ENCODE measurements at regions not wholly inside any gene's neighbourhood (a gene's known extent, or its start where the extent isn't known, plus 50 kb on each side); places are given as distances from the start of the nearest gene placed in this dataset.
"Not testable (repeated sequence)": the region's sequence is repeated elsewhere in the genome, so short reads cannot be mapped to it uniquely, and the experiment has no call there.

DNA sequence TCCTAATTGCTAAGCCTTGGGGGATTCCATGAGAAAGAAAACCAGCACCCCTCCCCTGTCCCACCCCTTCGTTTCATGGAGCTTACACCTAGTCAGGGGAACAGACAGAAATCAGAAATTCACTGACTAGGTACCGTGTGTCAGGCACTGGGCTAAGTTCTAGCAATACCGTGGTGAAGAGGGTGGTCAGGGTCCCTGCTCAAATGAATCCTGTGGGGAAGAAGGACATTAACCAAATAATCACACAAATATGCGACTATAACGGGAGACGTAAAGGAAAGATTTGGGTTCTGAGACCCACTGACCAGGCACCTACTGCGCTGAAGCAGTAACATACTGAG, 65.1 kb upstream of the TOP1 start:
- DNase-seq (ENCODE audit: low spot score) = no peak
- in situ Hi-C loops (cut with MboI; ENCODE audit: low pct_unique_long_range_greater_than_20kb, low sequenced_read_pairs, unreplicated experiment) = no loop called here
- TF ChIP-seq CTCF (IDR thresholded peaks at IDR 0.05; ENCODE audit: extremely low read depth, insufficient read depth, missing control alignments) = no peak

DNA sequence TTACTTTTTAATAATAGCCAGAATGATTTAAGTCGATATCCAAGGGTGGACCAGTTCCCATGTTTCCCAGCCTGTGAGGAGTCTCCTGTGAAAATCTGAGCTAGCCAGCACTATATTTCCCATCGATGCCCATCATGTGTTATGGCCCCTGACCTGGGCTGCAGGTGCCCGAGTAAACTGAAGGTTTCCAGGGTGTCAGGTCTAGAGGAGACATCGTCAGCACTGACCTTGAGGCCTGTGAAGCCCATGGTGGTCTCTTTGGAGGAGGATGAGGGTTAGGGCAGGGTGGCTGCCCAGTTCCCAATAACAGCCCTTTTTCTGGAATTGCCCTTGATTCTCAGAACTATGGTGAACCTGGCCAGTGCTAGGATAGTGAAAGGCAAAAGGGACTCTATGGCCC, 63.0 kb upstream of the TOP1 start:
- no peak for TF ChIP-seq CTCF (IDR thresholded peaks at IDR 0.05; ENCODE audit: extremely low read depth, insufficient read depth, missing control alignments)
- in situ Hi-C loops (cut with MboI; ENCODE audit: low pct_unique_long_range_greater_than_20kb, low sequenced_read_pairs, unreplicated experiment) = no loop called here
- DNase-seq (ENCODE audit: low spot score) = no peak

GRCh38 chr20:40966103-40966502, 62.5 kb upstream of the TOP1 start:
- peak; percentile 41 for TF ChIP-seq CTCF (IDR thresholded peaks at IDR 0.05; ENCODE audit: extremely low read depth, insufficient read depth, missing control alignments)
- in situ Hi-C loops (cut with MboI; ENCODE audit: low pct_unique_long_range_greater_than_20kb, low sequenced_read_pairs, unreplicated experiment) = no loop called here
- DNase-seq (ENCODE audit: low spot score) = peak; percentile 17

DNA sequence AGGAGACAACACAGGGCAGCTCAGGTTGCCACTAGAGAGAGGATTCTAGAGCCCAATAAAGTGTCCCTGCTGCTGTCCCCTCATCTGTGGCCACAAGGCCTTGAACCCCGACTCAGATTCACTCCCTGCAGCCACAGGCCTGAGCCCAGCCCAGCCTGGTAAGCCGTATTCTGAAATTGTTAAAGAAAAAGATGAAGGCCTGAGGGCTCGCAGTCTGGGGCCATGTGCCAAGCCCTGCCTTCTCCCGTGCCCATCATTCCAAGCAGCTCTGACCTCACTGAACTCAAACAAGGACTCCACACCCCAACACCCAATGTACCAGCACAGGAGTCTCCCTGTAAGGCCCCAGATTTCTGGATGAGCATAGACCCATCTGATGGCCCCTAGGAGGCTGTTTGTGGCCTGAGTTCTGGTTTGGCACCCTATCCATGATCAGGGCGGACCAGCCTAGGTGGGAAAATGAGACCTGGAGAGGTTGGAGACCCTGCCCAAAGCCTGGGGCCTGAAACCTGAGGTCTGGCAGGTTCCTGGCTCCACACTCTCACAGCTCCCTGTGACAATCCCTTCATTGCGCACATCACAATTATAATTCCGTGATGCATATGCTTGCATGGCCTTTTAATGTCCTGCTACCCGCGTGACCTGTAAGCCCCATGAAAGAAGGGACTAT, 62.0 kb upstream of the TOP1 start:
- in situ Hi-C loops (cut with MboI; ENCODE audit: low pct_unique_long_range_greater_than_20kb, low sequenced_read_pairs, unreplicated experiment) = no loop called here
- peak; percentile 1 for DNase-seq (ENCODE audit: low spot score)

DNA sequence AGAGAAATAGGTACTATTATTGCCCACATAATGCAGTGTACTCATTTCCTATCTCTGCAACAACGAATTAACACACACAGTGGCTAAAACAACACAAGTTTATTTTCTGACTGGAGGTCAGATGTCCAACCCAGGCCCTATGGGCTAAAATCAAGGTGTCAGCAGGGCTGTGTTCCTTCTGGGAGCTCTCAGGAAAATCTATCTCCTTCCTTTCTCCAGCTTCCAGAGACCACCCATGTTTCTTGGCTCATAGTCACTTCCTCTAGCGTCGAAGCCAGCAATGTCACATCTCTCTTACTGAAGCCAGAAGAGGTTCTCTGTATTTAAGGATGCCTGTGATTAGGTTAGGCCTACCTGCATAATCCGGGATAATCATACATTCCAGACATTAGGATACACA, 60.9 kb upstream of the TOP1 start:
- TF ChIP-seq CTCF (IDR thresholded peaks at IDR 0.05; ENCODE audit: extremely low read depth, insufficient read depth, missing control alignments) = no peak
- in situ Hi-C loops (cut with MboI; ENCODE audit: low pct_unique_long_range_greater_than_20kb, low sequenced_read_pairs, unreplicated experiment) = no loop called here
- DNase-seq (ENCODE audit: low spot score) = no peak

More for the DNA sequence above, 62.0 kb upstream of the TOP1 start:
- no peak for TF ChIP-seq CTCF (IDR thresholded peaks at IDR 0.05; ENCODE audit: extremely low read depth, insufficient read depth, missing control alignments)

DNA sequence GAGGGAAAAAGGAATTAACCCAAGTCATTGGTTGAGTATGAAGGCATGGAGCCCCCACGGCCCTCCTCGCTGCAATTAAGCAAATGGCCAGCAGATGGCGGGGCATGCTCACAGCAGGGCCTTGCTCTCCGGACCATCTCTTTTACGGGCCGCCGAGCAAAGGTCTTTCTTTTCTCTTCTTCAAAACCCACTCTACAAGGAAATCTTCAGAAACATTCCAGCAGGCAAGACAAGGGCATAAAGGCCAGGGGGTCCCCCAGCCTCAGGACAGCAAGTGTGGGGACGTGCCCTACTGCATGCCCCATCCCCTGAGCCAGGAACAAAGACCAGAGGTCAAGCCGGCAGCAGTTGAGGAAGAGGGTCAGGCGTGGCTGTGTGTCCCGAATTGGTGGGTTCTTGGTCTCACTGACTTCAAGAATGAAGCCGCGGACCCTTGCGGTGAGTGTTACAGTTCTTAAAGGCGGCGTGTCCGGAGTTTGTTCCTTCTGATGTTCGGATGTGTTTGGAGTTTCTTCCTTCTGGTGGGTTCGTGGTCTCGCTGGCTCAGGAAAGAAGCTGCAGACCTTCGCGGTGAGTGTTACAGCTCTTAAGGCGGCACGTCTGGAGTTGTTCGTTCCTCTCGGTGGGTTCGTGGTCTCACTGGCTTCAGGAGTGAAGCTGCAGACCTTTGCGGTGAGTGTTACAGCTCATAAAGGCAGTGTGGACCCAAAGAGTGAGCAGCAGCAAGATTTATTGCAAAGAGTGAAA, 59.6 kb upstream of the TOP1 start:
- peak; percentile 98 for TF ChIP-seq CTCF (IDR thresholded peaks at IDR 0.05; ENCODE audit: extremely low read depth, insufficient read depth, missing control alignments)
- peak; percentile 74 for DNase-seq (ENCODE audit: low spot score)
- in situ Hi-C loops (cut with MboI; ENCODE audit: low pct_unique_long_range_greater_than_20kb, low sequenced_read_pairs, unreplicated experiment) = not testable (repeated sequence)
